ENCODE measurements at regions not wholly inside any gene's neighbourhood (a gene's known extent, or its start where the extent isn't known, plus 50 kb on each side); places are given as distances from the start of the nearest gene placed in this dataset.

DNA sequence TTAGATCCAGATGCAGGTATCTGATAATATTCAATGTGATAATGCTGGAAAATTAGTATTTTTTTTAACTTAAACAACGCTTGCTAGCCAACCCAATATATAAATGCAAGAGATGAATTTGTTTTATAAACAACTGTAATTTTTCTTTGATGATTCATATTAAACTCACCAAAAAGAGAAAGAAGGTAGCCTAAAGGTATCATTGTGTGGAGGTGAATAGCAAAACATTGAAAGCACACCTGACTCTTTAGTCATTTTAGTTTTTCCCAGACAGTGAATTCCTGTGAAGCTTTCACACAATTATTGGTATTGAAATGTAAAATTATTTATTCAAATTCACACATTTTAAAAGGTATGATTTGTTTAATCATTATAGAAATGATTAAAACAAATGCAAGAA is 424.0 kb downstream of the NR4A2 start:
- H3K9me3 ChIP-seq = no peaks in the 10 kb centered on the region
- intact Hi-C loops (cut with DNase I) = no loop called here
- no peaks in the 10 kb centered on the region for H3K27me3 ChIP-seq
- H3K4me3 ChIP-seq = no peak overlapping the region
- TF ChIP-seq POLR2A (IDR thresholded peaks at IDR 0.05) (no peak), POLR2AphosphoS5 (IDR thresholded peaks at IDR 0.05; ENCODE audit: insufficient read depth in 1 of 2, low read depth in 1 of 2) (no peak)
- TF ChIP-seq, protein P1, sequence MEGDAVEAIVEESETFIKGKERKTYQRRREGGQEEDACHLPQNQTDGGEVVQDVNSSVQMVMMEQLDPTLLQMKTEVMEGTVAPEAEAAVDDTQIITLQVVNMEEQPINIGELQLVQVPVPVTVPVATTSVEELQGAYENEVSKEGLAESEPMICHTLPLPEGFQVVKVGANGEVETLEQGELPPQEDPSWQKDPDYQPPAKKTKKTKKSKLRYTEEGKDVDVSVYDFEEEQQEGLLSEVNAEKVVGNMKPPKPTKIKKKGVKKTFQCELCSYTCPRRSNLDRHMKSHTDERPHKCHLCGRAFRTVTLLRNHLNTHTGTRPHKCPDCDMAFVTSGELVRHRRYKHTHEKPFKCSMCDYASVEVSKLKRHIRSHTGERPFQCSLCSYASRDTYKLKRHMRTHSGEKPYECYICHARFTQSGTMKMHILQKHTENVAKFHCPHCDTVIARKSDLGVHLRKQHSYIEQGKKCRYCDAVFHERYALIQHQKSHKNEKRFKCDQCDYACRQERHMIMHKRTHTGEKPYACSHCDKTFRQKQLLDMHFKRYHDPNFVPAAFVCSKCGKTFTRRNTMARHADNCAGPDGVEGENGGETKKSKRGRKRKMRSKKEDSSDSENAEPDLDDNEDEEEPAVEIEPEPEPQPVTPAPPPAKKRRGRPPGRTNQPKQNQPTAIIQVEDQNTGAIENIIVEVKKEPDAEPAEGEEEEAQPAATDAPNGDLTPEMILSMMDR (IDR thresholded peaks at IDR 0.05) = no peak
- H3K27ac ChIP-seq = no peak overlapping the region
- H3K4me1 ChIP-seq = no peaks in the 10 kb centered on the region
- DNase-seq (ENCODE audit: extremely low spot score in 2 of 2) = no peak
- H3K36me3 ChIP-seq = no peaks in the 10 kb centered on the region

DNA sequence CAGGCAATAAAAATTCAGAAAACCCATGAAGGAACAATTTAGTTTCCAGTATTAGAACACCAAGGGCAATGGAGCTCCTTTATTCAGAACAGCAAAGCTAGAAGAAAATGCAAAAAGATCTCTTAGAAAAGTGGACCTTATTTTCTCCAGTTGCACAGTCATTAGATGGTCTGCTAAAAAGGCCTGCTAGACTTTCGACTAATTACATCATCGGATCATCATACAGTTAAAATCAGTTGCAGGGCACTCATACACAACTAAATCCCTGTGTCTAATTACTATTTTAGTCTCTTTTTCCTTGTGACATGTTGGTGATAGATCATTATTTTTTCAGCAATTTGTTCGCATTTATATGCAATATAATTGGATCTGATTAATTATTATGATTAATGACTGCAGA is 425.3 kb downstream of the NR4A2 start:
- TF ChIP-seq, protein P1 (IDR thresholded peaks at IDR 0.05) = no peak
- H3K4me3 ChIP-seq = no peak overlapping the region
- no peaks in the 10 kb centered on the region for H3K36me3 ChIP-seq
- intact Hi-C loops (cut with DNase I) = no loop called here
- no peak overlapping the region for H3K27ac ChIP-seq
- no peaks in the 10 kb centered on the region for H3K27me3 ChIP-seq
- no peaks in the 10 kb centered on the region for H3K9me3 ChIP-seq
- no peaks in the 10 kb centered on the region for H3K4me1 ChIP-seq
- no peak for DNase-seq (ENCODE audit: extremely low spot score in 2 of 2)

DNA sequence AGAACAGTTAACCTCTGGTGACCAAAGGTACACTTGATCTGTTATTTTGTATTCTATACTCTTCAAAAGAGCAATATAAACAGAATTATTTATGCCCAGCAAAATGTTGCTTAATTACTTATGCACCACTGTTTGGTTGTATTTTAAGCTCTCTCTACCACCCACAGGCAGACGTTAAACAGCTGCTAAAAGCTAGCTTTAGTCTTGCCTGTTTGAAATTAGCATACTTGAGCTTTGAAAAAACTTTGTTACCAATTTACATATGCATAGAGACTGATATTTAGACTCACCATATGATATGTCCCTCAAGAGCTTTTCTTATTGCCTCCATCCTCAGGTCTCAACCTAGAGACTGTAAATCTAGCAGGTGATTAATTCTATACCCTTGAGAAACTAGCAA is 426.9 kb downstream of the NR4A2 start:
- H3K4me1 ChIP-seq = no peaks in the 10 kb centered on the region
- H3K9me3 ChIP-seq = no peaks in the 10 kb centered on the region
- H3K4me3 ChIP-seq = no peak overlapping the region
- H3K36me3 ChIP-seq = no peaks in the 10 kb centered on the region
- intact Hi-C loops (cut with DNase I) = no loop called here
- TF ChIP-seq POLR2A (IDR thresholded peaks at IDR 0.05) = no peak
- TF ChIP-seq POLR2AphosphoS5 (IDR thresholded peaks at IDR 0.05; ENCODE audit: insufficient read depth in 1 of 2, low read depth in 1 of 2) = no peak
- TF ChIP-seq, protein P1 (IDR thresholded peaks at IDR 0.05) = no peak
- no peak overlapping the region for H3K27ac ChIP-seq
- no peak for DNase-seq (ENCODE audit: extremely low spot score in 2 of 2)
- H3K27me3 ChIP-seq = no peaks in the 10 kb centered on the region

DNA sequence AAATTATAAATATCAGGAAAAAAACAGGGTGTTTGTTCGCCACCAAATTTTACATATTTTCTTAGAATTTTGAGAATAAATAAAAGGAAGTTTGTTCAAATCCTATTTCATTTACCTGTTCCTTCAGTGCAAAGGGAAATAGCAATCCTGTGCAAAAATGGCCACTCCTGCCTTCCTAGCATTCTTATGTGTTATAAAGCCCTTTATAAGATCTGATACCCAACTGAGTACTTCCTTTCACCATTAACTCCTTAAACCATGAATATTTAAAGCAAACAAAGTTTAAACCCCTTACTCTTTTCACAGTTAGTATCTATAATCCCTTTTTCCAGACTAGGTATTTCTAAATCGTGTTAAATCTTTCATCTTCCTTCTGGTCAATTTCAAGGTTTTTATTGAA is 427.8 kb downstream of the NR4A2 start:
- no peaks in the 10 kb centered on the region for H3K27me3 ChIP-seq
- no peak for DNase-seq (ENCODE audit: extremely low spot score in 2 of 2)
- intact Hi-C loops (cut with DNase I) = no loop called here
- H3K4me1 ChIP-seq = no peaks in the 10 kb centered on the region
- TF ChIP-seq, protein P1 (IDR thresholded peaks at IDR 0.05) = no peak
- TF ChIP-seq POLR2A (IDR thresholded peaks at IDR 0.05) = no peak
- no peak for TF ChIP-seq POLR2AphosphoS5 (IDR thresholded peaks at IDR 0.05; ENCODE audit: insufficient read depth in 1 of 2, low read depth in 1 of 2)
- H3K4me3 ChIP-seq = no peak overlapping the region
- no peak overlapping the region for H3K27ac ChIP-seq
- no peaks in the 10 kb centered on the region for H3K9me3 ChIP-seq
- no peaks in the 10 kb centered on the region for H3K36me3 ChIP-seq

DNA sequence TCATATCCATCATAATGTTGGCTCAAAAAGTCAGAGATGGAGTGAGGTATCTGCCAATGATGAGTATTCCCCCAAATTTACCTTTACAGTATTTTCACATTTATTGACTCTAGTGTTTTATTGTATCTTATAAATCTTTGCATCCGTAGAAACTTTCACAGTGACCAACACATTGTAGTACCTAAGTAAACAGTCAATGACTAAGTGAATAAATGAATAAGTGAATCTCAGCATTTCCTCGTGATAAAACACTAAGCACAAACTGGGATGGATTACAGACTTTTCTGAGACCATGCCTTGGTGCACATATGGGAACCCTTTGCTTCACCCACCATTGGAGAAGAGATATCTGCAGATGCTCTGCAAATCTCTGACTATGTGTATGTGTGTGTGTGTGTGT is 429.9 kb downstream of the NR4A2 start:
- intact Hi-C loops (cut with DNase I) = no loop called here
- TF ChIP-seq, protein P1 (IDR thresholded peaks at IDR 0.05) = no peak
- TF ChIP-seq POLR2A (IDR thresholded peaks at IDR 0.05) = no peak
- Histone ChIP-seq H3K4me1 (no peaks in the 10 kb centered on the region), H3K27me3 (no peaks in the 10 kb centered on the region), H3K9me3 (no peaks in the 10 kb centered on the region), H3K36me3 (no peaks in the 10 kb centered on the region), H3K27ac (no peak overlapping the region), H3K4me3 (no peak overlapping the region)
- no peak for DNase-seq (ENCODE audit: extremely low spot score in 2 of 2)
